ENCODE measurements at regions not wholly inside any gene's neighbourhood (a gene's known extent, or its start where the extent isn't known, plus 50 kb on each side); places are given as distances from the start of the nearest gene placed in this dataset.
A peak's percentile ranks its signal among the peaks of the same experiment; 100 is the strongest.

DNA sequence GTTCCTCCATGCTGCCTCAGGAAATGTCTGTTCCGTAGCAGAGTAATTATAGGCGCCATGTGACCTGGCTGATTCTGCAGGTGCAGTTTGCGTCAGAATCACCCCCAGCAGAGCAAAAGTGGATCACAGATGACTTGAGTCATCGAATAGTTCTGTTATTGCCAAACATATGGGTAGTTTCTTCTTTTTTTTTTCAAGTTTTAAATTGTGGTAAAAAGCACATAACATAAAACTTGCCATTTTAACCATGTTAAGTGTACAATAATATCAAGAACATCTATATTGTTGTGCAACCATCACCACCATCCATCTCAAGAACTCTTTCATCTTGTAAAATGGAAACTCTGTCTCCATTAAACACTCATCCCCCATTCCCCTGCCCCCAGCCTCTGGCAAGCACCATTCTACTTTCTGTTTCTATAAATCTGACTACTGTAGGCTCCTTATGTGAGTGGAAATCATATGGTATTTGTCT lies 177.7 kb upstream of the TWIST2 start:
- Histone ChIP-seq H3K9me3 (ENCODE audit: control insufficient read depth in 2 of 2, low read length in 2 of 2) (peaks cover 0 to 5% of the 10 kb centered on the region in 2 donors), H3K4me1 (ENCODE audit: control insufficient read depth, insufficient read depth, low read length) (no peaks in the 10 kb centered on the region), H3K27me3 (ENCODE audit: control insufficient read depth in 1 of 2, insufficient read depth in 2 of 2, low read length in 2 of 2) (no peaks in the 10 kb centered on the region), H3K9ac (ENCODE audit: low read length in 2 of 2) (no peak overlapping the region), H3K27ac (ENCODE audit: low read length) (no peak overlapping the region), H3K36me3 (ENCODE audit: control insufficient read depth in 2 of 2, insufficient read depth in 2 of 2, low read length in 2 of 2) (no peaks in the 10 kb centered on the region), H3K4me3 (ENCODE audit: low read length in 2 of 2) (no peak overlapping the region)

DNA sequence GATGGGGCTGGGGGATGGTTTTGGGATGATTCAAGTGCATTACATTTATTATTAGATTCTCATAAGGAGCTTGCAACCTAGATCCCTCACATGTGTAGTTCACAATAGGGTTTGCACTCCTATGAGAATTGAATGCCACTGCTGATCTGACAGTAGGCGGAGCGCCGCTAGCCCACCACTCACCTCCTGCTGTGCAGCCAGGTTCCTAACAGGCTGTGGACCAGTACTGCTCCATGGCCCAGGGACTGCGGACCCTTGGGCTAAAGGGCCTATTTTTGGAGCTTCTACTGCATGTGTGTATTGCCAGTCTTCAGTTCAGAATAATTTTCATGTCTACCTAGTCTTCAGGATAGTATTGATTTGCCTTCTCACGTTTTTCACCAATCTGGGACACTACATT lies 165.3 kb upstream of the TWIST2 start:
- Histone ChIP-seq H3K36me3 (ENCODE audit: control insufficient read depth in 2 of 2, insufficient read depth in 2 of 2, low read length in 2 of 2) (no peaks in the 10 kb centered on the region), H3K4me1 (ENCODE audit: control insufficient read depth, insufficient read depth, low read length) (peaks cover 14% of the 10 kb centered on the region), H3K9ac (ENCODE audit: low read length in 2 of 2) (no peak overlapping the region), H3K27ac (ENCODE audit: low read length) (no peak overlapping the region), H3K4me3 (ENCODE audit: low read length in 2 of 2) (no peak overlapping the region), H3K27me3 (ENCODE audit: control insufficient read depth in 1 of 2, insufficient read depth in 2 of 2, low read length in 2 of 2) (no peaks in the 10 kb centered on the region), H3K9me3 (ENCODE audit: control insufficient read depth in 2 of 2, low read length in 2 of 2) (no peaks in the 10 kb centered on the region)

DNA sequence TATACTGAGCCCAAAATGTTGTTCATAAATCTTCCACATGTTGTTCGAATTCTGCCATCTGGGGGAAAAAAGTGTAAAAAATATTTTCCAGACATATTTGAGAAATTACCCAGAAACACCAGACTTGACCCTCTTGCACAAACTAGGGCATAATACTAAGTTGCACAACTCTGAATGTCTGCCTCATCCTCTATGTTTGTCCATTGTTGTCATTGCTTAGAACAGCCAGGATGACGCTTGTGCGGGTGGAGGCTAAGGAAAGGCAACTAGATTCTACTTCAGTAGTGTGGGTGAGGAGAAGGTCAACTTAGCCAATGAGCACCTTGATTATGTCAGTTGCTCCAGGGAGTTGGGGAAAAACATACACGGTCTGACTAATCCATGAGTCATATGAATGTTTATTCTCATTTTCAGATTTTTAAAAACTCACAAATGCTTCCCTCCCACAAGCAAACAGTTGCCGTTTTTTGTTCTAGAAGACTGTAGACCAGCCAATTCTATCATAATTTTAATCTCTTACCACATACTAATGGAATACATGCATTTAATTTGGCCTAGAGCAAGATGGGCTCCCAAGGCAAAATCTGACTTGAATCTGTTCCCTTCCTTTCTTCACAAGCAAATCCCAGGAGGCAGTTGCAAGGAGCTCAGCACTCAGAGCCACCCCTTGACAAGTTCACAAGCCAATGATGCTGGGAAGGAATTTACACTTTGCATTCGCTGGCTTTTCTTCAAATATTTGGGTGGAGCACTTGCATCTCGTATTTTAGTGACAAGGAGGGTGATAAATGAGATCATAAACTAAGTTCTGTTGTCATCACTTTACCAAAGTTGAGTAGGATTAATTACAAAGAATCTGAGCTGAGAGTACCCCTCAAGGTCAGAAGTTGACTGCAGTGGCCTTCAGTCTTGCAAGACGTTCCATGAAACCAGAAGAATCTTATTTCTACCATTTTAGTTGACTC lies 163.2 kb upstream of the TWIST2 start:
- Histone ChIP-seq H3K9me3 (ENCODE audit: control insufficient read depth in 2 of 2, low read length in 2 of 2) (no peaks in the 10 kb centered on the region), H3K27me3 (ENCODE audit: control insufficient read depth in 1 of 2, insufficient read depth in 2 of 2, low read length in 2 of 2) (no peaks in the 10 kb centered on the region), H3K4me1 (ENCODE audit: control insufficient read depth, insufficient read depth, low read length) (peaks cover 14% of the 10 kb centered on the region), H3K27ac (ENCODE audit: low read length) (peak overlapping the region; percentile 63), H3K4me3 (ENCODE audit: low read length in 2 of 2) (no peak overlapping the region), H3K9ac (ENCODE audit: low read length in 2 of 2) (no peak overlapping the region), H3K36me3 (ENCODE audit: control insufficient read depth in 2 of 2, insufficient read depth in 2 of 2, low read length in 2 of 2) (no peaks in the 10 kb centered on the region)

DNA sequence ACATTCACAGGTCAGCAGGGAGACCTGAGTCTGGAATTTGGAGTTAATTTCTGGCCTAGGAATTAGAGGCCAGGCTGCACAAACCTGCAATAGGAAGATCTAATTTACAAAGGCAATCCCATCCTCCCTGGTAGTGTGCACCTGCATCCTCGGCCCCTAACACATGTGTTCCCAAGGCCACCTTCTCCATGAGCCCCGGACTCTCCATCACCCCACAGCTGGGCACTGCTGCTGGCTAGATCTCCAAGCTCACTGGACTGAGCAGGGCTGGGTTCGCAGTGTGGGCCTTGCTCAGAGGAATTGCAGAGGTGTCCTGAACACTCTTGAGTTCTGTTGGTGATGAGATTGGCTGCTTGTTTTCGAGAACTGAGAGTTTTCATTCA lies 162.6 kb upstream of the TWIST2 start:
- no peaks in the 10 kb centered on the region for H3K27me3 ChIP-seq (ENCODE audit: control insufficient read depth in 1 of 2, insufficient read depth in 2 of 2, low read length in 2 of 2)

DNA sequence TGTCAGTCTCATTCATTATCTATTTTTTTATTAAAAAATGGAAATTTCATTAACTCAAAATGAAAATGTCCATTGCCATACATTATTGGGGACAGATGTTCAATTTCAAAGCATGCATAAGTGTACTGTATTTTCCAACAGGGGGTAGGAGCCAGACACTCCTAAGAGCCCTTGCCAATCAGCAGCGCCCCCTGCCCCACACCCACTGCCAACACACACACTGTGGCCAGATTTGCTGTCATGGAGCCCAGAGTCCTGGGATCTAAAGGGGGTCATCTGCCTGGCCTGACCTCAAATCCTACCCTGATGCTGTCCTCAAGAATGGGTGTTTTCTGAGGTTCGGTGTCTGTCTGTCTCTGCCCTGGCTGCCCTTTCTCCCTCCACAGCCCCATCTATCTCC lies 162.2 kb upstream of the TWIST2 start:
- H3K27me3 ChIP-seq (ENCODE audit: control insufficient read depth in 1 of 2, insufficient read depth in 2 of 2, low read length in 2 of 2), result no peaks in the 10 kb centered on the region
- peaks cover 14% of the 10 kb centered on the region for H3K4me1 ChIP-seq (ENCODE audit: control insufficient read depth, insufficient read depth, low read length)
- H3K36me3 ChIP-seq (ENCODE audit: control insufficient read depth in 2 of 2, insufficient read depth in 2 of 2, low read length in 2 of 2), result no peaks in the 10 kb centered on the region
- H3K4me3 ChIP-seq (ENCODE audit: low read length in 2 of 2), result no peak overlapping the region
- H3K9ac ChIP-seq (ENCODE audit: low read length in 2 of 2), result no peak overlapping the region
- H3K27ac ChIP-seq (ENCODE audit: low read length), result no peak overlapping the region
- no peaks in the 10 kb centered on the region for H3K9me3 ChIP-seq (ENCODE audit: control insufficient read depth in 2 of 2, low read length in 2 of 2)

More for the DNA sequence above, 162.6 kb upstream of the TWIST2 start:
- no peak overlapping the region for H3K9ac ChIP-seq (ENCODE audit: low read length in 2 of 2)
- H3K9me3 ChIP-seq (ENCODE audit: control insufficient read depth in 2 of 2, low read length in 2 of 2), result no peaks in the 10 kb centered on the region
- no peak overlapping the region for H3K4me3 ChIP-seq (ENCODE audit: low read length in 2 of 2)
- peaks cover 14% of the 10 kb centered on the region for H3K4me1 ChIP-seq (ENCODE audit: control insufficient read depth, insufficient read depth, low read length)
- peak overlapping the region; percentile 63 for H3K27ac ChIP-seq (ENCODE audit: low read length)
- no peaks in the 10 kb centered on the region for H3K36me3 ChIP-seq (ENCODE audit: control insufficient read depth in 2 of 2, insufficient read depth in 2 of 2, low read length in 2 of 2)

DNA sequence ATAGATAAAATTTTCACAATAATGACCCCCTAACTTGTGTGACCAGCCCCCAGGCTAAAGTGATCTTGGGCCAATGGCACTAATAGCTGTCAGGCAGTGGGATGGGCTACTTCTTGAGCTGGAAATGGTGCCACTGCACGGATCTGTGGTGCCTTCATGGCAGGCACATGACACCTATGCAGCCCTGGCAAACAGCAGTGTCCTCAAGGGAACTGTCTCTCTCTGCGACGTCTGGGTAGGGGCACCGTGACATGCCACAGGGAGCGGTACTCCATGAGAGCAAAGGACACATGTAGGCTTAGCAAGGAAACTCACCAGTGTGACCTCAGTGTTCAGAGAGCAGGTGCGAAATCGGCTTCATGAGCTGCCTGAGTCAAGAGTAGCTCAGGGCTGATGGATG lies 161.7 kb upstream of the TWIST2 start:
- Histone ChIP-seq H3K36me3 (ENCODE audit: control insufficient read depth in 2 of 2, insufficient read depth in 2 of 2, low read length in 2 of 2) (no peaks in the 10 kb centered on the region), H3K27me3 (ENCODE audit: control insufficient read depth in 1 of 2, insufficient read depth in 2 of 2, low read length in 2 of 2) (no peaks in the 10 kb centered on the region), H3K27ac (ENCODE audit: low read length) (no peak overlapping the region), H3K4me1 (ENCODE audit: control insufficient read depth, insufficient read depth, low read length) (peaks cover 14% of the 10 kb centered on the region), H3K4me3 (ENCODE audit: low read length in 2 of 2) (no peak overlapping the region), H3K9me3 (ENCODE audit: control insufficient read depth in 2 of 2, low read length in 2 of 2) (no peaks in the 10 kb centered on the region), H3K9ac (ENCODE audit: low read length in 2 of 2) (no peak overlapping the region)

DNA sequence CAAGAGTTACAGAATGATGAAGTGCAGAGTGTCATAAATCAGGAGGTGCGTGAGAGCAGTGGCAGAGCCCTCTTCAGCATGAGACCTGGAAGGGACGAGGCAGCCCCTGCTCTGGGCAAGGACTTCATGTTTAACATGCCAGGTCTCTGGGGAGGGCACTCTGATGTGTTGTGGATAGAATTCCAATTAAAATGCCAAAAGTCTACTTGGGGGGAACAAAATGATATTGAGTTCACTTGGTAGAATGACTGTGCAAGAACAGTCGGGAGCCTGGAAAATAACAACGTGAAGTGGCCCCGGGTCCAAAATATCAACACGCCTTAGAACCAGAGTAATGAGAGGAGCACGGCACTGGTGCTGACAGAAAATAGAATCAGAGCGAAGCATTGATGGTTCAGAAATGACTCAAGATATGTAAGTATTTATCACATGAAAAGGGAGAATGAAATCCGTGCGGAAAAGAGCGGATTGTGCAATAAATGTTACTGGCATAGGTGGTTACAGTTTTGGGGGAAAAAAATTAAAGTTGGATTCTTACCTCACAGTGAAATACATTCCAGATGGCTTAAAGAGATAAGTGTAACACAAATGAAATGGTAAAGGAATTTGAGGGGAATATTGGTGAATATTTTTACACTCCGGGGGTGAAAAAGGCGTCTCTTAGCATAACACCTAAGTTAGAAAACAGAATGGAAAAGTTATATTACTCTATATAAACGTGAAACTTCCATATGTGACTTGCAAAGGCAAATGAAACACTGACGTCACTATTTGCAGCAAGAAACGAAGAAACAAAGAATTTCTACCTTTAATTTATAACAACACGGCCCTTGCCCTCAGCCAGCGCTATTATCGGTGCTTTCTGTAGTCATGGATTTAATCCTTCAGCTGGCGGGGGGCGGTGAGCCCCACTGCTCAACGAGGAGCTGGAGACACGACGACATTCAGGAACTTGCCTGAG lies 159.4 kb upstream of the TWIST2 start:
- Histone ChIP-seq H3K4me3 (ENCODE audit: low read length in 2 of 2) (no peak overlapping the region), H3K27me3 (ENCODE audit: control insufficient read depth in 1 of 2, insufficient read depth in 2 of 2, low read length in 2 of 2) (no peaks in the 10 kb centered on the region), H3K4me1 (ENCODE audit: control insufficient read depth, insufficient read depth, low read length) (peaks cover 14% of the 10 kb centered on the region), H3K27ac (ENCODE audit: low read length) (no peak overlapping the region), H3K36me3 (ENCODE audit: control insufficient read depth in 2 of 2, insufficient read depth in 2 of 2, low read length in 2 of 2) (no peaks in the 10 kb centered on the region), H3K9me3 (ENCODE audit: control insufficient read depth in 2 of 2, low read length in 2 of 2) (no peaks in the 10 kb centered on the region), H3K9ac (ENCODE audit: low read length in 2 of 2) (no peak overlapping the region)

DNA sequence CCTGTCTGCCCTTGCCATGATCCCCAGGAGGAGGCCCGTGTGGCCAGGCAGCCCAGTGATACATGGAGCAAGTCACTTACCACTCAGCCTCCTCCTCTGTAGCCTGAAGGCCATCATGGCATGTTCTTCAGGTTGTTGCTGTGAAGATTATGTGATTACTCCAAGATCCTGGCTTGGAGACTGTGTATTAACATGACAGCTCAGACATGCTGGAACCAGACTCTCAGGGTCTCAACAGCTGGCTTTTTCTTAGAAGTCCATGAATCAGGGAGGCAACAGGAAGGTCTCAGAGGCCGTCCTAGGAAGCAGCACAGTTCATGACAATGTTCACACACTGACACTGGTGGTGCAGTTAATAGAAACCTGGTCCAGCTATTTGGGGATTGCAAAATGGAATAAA lies 158.6 kb upstream of the TWIST2 start:
- no peaks in the 10 kb centered on the region for H3K9me3 ChIP-seq (ENCODE audit: control insufficient read depth in 2 of 2, low read length in 2 of 2)

DNA sequence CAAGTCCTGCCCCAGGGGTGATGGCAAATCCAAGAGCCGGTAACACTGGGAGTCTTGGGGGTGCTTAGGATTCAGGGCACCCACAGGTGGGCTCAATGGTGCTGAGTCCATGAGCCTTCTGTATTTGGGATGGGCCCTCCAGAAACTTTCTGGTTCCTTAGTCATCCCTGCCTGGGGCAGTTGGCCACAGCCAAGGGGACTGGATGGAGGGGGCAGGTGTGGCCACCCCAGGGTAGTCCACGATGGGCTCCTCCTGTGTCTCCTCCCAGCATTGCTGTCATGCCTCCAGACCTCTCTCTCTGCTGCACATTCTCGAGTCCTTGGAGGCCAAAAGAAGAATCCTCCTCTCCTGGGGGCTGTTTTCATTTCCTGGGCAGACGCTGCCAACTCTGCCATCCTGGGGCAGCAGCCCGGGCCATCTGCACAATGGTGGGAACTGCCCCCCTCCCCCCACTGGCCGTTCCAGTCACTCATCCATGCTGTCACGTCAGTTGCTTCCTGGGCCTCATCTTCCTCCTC lies 158.0 kb upstream of the TWIST2 start:
- H3K4me1 ChIP-seq (ENCODE audit: control insufficient read depth, insufficient read depth, low read length), result peaks cover 12% of the 10 kb centered on the region
- no peak overlapping the region for H3K4me3 ChIP-seq (ENCODE audit: low read length in 2 of 2)
- H3K27ac ChIP-seq (ENCODE audit: low read length), result no peak overlapping the region
- H3K36me3 ChIP-seq (ENCODE audit: control insufficient read depth in 2 of 2, insufficient read depth in 2 of 2, low read length in 2 of 2), result no peaks in the 10 kb centered on the region
- no peaks in the 10 kb centered on the region for H3K9me3 ChIP-seq (ENCODE audit: control insufficient read depth in 2 of 2, low read length in 2 of 2)
- H3K9ac ChIP-seq (ENCODE audit: low read length in 2 of 2), result no peak overlapping the region
- no peaks in the 10 kb centered on the region for H3K27me3 ChIP-seq (ENCODE audit: control insufficient read depth in 1 of 2, insufficient read depth in 2 of 2, low read length in 2 of 2)

More for the DNA sequence above, 158.6 kb upstream of the TWIST2 start:
- H3K4me1 ChIP-seq (ENCODE audit: control insufficient read depth, insufficient read depth, low read length), result peaks cover 14% of the 10 kb centered on the region
- no peaks in the 10 kb centered on the region for H3K27me3 ChIP-seq (ENCODE audit: control insufficient read depth in 1 of 2, insufficient read depth in 2 of 2, low read length in 2 of 2)
- no peak overlapping the region for H3K27ac ChIP-seq (ENCODE audit: low read length)
- no peaks in the 10 kb centered on the region for H3K36me3 ChIP-seq (ENCODE audit: control insufficient read depth in 2 of 2, insufficient read depth in 2 of 2, low read length in 2 of 2)
- H3K4me3 ChIP-seq (ENCODE audit: low read length in 2 of 2), result no peak overlapping the region
- H3K9ac ChIP-seq (ENCODE audit: low read length in 2 of 2), result no peak overlapping the region

DNA sequence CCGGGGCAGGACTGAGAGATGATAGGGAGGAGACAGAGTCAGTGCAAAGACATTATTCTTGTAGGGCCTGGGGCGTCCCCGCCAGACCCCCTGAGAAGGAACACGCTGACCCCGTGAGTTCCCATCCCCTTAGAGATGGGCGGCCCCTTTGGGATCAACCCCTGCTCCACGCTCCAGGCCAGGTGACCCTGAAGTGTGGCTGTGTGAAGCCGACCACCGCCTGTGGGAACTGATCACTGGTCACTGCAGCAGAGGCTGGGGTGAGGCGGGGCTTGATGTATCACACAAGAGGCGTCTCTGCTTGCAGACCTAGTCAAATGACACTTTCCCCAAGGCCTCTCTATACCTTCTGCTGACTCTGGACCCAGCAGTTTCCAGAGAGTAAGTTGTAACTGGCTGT lies 157.4 kb upstream of the TWIST2 start:
- Histone ChIP-seq H3K4me3 (ENCODE audit: low read length in 2 of 2) (no peak overlapping the region), H3K27me3 (ENCODE audit: control insufficient read depth in 1 of 2, insufficient read depth in 2 of 2, low read length in 2 of 2) (no peaks in the 10 kb centered on the region), H3K9ac (ENCODE audit: low read length in 2 of 2) (no peak overlapping the region), H3K36me3 (ENCODE audit: control insufficient read depth in 2 of 2, insufficient read depth in 2 of 2, low read length in 2 of 2) (no peaks in the 10 kb centered on the region), H3K4me1 (ENCODE audit: control insufficient read depth, insufficient read depth, low read length) (peaks cover 11% of the 10 kb centered on the region), H3K9me3 (ENCODE audit: control insufficient read depth in 2 of 2, low read length in 2 of 2) (no peaks in the 10 kb centered on the region), H3K27ac (ENCODE audit: low read length) (no peak overlapping the region)
